WTC11 (cell line): ENCODE measurements at regions not wholly inside any gene's neighbourhood (a gene's known extent, or its start where the extent isn't known, plus 50 kb on each side); places are given as distances from the start of the nearest gene placed in this dataset.

ENCODE experiments used
- ATAC-seq: fragments of 200-7000 bp; cut with Tn5 transposase; 2 replicates; pipeline ENCODE4 v1.10.0; 2021; ENCODE audit warnings: mild to moderate bottlenecking, moderate library complexity
- CTCF ChIA-PET: fragments of 300-600 bp; sonication (Branson Sonifier 250); formaldehyde crosslinking; loops from one replicate; lab custom pipeline; 2021; ENCODE audit warnings: antibody characterized with exemption; lab: Charles Lee
- POLR2A ChIA-PET: fragments of 350-600 bp; sonication (Branson Sonifier 250); formaldehyde crosslinking; loops from one replicate; lab custom pipeline; 2021; ENCODE audit warnings: antibody characterized with exemption; lab: Charles Lee
- DNase-seq: peaks from one replicate; pipeline ENCODE4 v3.0.0; 2021; ENCODE audit warnings: low spot score
- H3K27ac Mint-ChIP-seq: 2 replicates; pipeline ENCODE4 v1.8.0; 2021; ENCODE audit warnings: mixed read lengths
- H3K27me3 Mint-ChIP-seq: 2 replicates; pipeline ENCODE4 v1.8.0; 2021; ENCODE audit warnings: low read depth, mild to moderate bottlenecking, moderate library complexity, mixed read lengths
- H3K36me3 Mint-ChIP-seq: 2 replicates; pipeline ENCODE4 v1.8.0; 2021; ENCODE audit warnings: mixed read lengths
- H3K4me1 Mint-ChIP-seq: 2 replicates; pipeline ENCODE4 v1.8.0; 2022; ENCODE audit warnings: mixed read lengths
- H3K4me3 Mint-ChIP-seq: 2 replicates; pipeline ENCODE4 v1.8.0; 2021; ENCODE audit warnings: mild to moderate bottlenecking, moderate library complexity, mixed read lengths
- H3K9me3 Mint-ChIP-seq: 2 replicates; pipeline ENCODE4 v1.8.0; 2021; ENCODE audit warnings: mixed read lengths
- CDX4 ChIP-seq: fragments of 250-450 bp; sonication (Bioruptor Pico); IDR thresholded peaks from 2 replicates; pipeline ENCODE4 v1.9.0; 2021; ENCODE audit warnings: moderate library complexity, mild to moderate bottlenecking, inconsistent platforms, borderline replicate concordance
- CREB1 ChIP-seq: sonication (generic); formaldehyde crosslinking; IDR thresholded peaks from 2 replicates; pipeline ENCODE4 v1.8.0; 2023; ENCODE audit warnings: mild to moderate bottlenecking, missing genetic modification reagents
- E2F5 ChIP-seq: sonication (generic); formaldehyde crosslinking; IDR thresholded peaks from 2 replicates; pipeline ENCODE4 v1.8.1; 2022; ENCODE audit warnings: mild to moderate bottlenecking, moderate library complexity, missing genetic modification reagents
- ELF4 ChIP-seq: sonication (generic); formaldehyde crosslinking; IDR thresholded peaks from 2 replicates; pipeline ENCODE4 v1.8.1; 2022; ENCODE audit warnings: low read depth, mild to moderate bottlenecking, moderate library complexity, missing genetic modification reagents
- ESRRA ChIP-seq: sonication (generic); formaldehyde crosslinking; IDR thresholded peaks from 2 replicates; pipeline ENCODE4 v1.8.1; 2022; ENCODE audit warnings: mild to moderate bottlenecking, missing genetic modification reagents, borderline replicate concordance
- FOXJ3 ChIP-seq: sonication (generic); formaldehyde crosslinking; IDR thresholded peaks from 2 replicates; pipeline ENCODE4 v1.9.0; 2021; ENCODE audit warnings: missing genetic modification reagents, mild to moderate bottlenecking, borderline replicate concordance
- FOXP1 ChIP-seq: sonication (generic); formaldehyde crosslinking; IDR thresholded peaks from 2 replicates; pipeline ENCODE4 v1.8.0; 2022; ENCODE audit warnings: missing genetic modification reagents, mild to moderate bottlenecking, moderate library complexity, borderline replicate concordance
- FOXP4 ChIP-seq: sonication (generic); formaldehyde crosslinking; IDR thresholded peaks from 2 replicates; pipeline ENCODE4 v1.8.0; 2022; ENCODE audit warnings: mild to moderate bottlenecking, missing genetic modification reagents
- GRHL2 ChIP-seq: fragments of 250-450 bp; sonication (Bioruptor Pico); IDR thresholded peaks from 2 replicates; pipeline ENCODE4 v1.8.0; 2022; ENCODE audit warnings: mild to moderate bottlenecking, moderate library complexity; ENCODE audit not compliant: insufficient replicate concordance, severe bottlenecking
- GTF2I ChIP-seq: fragments of 250-450 bp; sonication (Bioruptor Pico); conservative IDR thresholded peaks from 2 replicates; pipeline ENCODE4 v1.4.0; 2021; ENCODE audit warnings: mild to moderate bottlenecking
- IRF2 ChIP-seq: sonication (generic); formaldehyde crosslinking; IDR thresholded peaks from 2 replicates; pipeline ENCODE4 v1.8.0; 2022; ENCODE audit warnings: low read depth, missing genetic modification reagents, borderline replicate concordance
- NFE2L1 ChIP-seq: sonication (generic); formaldehyde crosslinking; IDR thresholded peaks from 2 replicates; pipeline ENCODE4 v1.8.1; 2023; ENCODE audit warnings: missing genetic modification reagents
- NR2C2 ChIP-seq: sonication (generic); formaldehyde crosslinking; IDR thresholded peaks from 2 replicates; pipeline ENCODE4 v1.8.0; 2022; ENCODE audit warnings: mild to moderate bottlenecking, missing genetic modification reagents
- RORB ChIP-seq: fragments of 250-450 bp; sonication (Bioruptor Pico); IDR thresholded peaks from 2 replicates; pipeline ENCODE4 v1.9.0; 2021; ENCODE audit warnings: mild to moderate bottlenecking
- SMAD3 ChIP-seq: sonication (generic); formaldehyde crosslinking; IDR thresholded peaks from 2 replicates; pipeline ENCODE4 v1.8.0; 2022; ENCODE audit warnings: missing genetic modification reagents, mild to moderate bottlenecking, borderline replicate concordance
- SMAD4 ChIP-seq: sonication (generic); formaldehyde crosslinking; IDR thresholded peaks from 2 replicates; pipeline ENCODE4 v1.8.0; 2022; ENCODE audit warnings: mild to moderate bottlenecking, missing genetic modification reagents
- SP1 ChIP-seq: sonication (generic); formaldehyde crosslinking; conservative IDR thresholded peaks from 2 replicates; pipeline ENCODE4 v1.8.1; 2022; ENCODE audit warnings: missing genetic modification reagents
- STAT6 ChIP-seq: sonication (generic); formaldehyde crosslinking; conservative IDR thresholded peaks from 2 replicates; pipeline ENCODE4 v1.8.1; 2023; ENCODE audit warnings: mild to moderate bottlenecking, low read depth, missing genetic modification reagents, moderate library complexity
- ZBTB21 ChIP-seq: sonication (generic); formaldehyde crosslinking; IDR thresholded peaks from 2 replicates; pipeline ENCODE4 v1.8.1; 2023; ENCODE audit warnings: mild to moderate bottlenecking, missing genetic modification reagents, borderline replicate concordance
- ZNF317 ChIP-seq: sonication (generic); formaldehyde crosslinking; IDR thresholded peaks from 2 replicates; pipeline ENCODE4 v1.8.1; 2023; ENCODE audit warnings: low read depth, mild to moderate bottlenecking, moderate library complexity, missing genetic modification reagents, borderline replicate concordance
- ZNF396 ChIP-seq: fragments of 250-450 bp; sonication (Bioruptor Pico); IDR thresholded peaks from 2 replicates; pipeline ENCODE4 v1.8.0; 2021; ENCODE audit warnings: mild to moderate bottlenecking, moderate library complexity, borderline replicate concordance
- ZNF416 ChIP-seq: fragments of 250-450 bp; sonication (Bioruptor Pico); IDR thresholded peaks from 2 replicates; pipeline ENCODE4 v1.9.0; 2021; ENCODE audit warnings: mild to moderate bottlenecking, inconsistent platforms
- ZSCAN18 ChIP-seq: fragments of 250-450 bp; sonication (Bioruptor Pico); IDR thresholded peaks from 2 replicates; pipeline ENCODE4 v2.1.2; 2022; ENCODE audit warnings: mild to moderate bottlenecking, moderate library complexity
- TF ChIP-seq, protein P1 (sequence below): sonication (generic); formaldehyde crosslinking; IDR thresholded peaks from 2 replicates; pipeline ENCODE4 v1.8.0; 2022; ENCODE audit warnings: mild to moderate bottlenecking, missing genetic modification reagents

GRCh38 chr7:68041554-68041953 is 1044.9 kb downstream of the TYW1 start:
- DNase-seq = no peak
- Mint-ChIP-seq H3K4me1 (no peaks in the 10 kb centered on the region), H3K4me3 (no peak overlapping the region), H3K27me3 (no peaks in the 10 kb centered on the region), H3K36me3 (no peaks in the 10 kb centered on the region), H3K27ac (no peak overlapping the region), H3K9me3 (no peaks in the 10 kb centered on the region)
- POLR2A ChIA-PET = no interaction called here
- TF ChIP-seq FOXP1 = no peak
- no peak for TF ChIP-seq GTF2I (CRISPR knock-in tag)
- no peak for TF ChIP-seq SP1
- no peak for TF ChIP-seq E2F5
- no peak for TF ChIP-seq CDX4
- TF ChIP-seq NR2C2 (CRISPR knock-in tag) = no peak
- no peak for TF ChIP-seq GRHL2
- TF ChIP-seq ESRRA = no peak
- TF ChIP-seq FOXJ3 = no peak
- TF ChIP-seq CREB1 (CRISPR knock-in tag) = no peak
- TF ChIP-seq SMAD4 (CRISPR knock-in tag) = no peak
- CTCF ChIA-PET = no interaction called here
- no peak for ATAC-seq

DNA sequence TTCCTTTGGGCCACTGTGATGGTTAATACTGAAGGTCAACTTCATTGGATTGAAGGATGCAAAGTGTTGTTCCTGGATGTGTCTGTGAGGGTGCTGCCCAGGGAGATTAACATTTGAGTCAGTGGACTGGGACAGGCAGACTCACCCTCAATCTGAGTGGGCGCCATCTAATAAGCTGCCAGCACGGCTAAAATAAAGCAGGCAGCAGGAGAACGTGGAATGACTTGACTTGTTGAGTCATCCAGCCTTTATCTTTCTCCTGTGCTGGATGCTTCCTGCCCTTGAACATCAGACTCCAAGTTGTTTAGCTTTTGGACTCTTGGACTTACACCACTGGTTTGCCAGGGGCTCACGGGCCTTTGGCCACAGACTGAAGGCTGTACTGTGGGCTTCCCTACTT is 1046.9 kb downstream of the TYW1 start:
- Mint-ChIP-seq H3K27ac (no peak overlapping the region), H3K27me3 (no peaks in the 10 kb centered on the region), H3K36me3 (no peaks in the 10 kb centered on the region), H3K9me3 (no peaks in the 10 kb centered on the region), H3K4me1 (no peaks in the 10 kb centered on the region), H3K4me3 (no peak overlapping the region)
- TF ChIP-seq, protein P1, sequence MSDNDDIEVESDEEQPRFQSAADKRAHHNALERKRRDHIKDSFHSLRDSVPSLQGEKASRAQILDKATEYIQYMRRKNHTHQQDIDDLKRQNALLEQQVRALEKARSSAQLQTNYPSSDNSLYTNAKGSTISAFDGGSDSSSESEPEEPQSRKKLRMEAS (CRISPR knock-in tag) = no peak
- TF ChIP-seq IRF2 (CRISPR knock-in tag) = no peak
- TF ChIP-seq ESRRA = no peak
- no peak for TF ChIP-seq RORB (CRISPR knock-in tag)
- TF ChIP-seq STAT6 (CRISPR knock-in tag) = no peak
- no peak for TF ChIP-seq FOXJ3
- no peak for TF ChIP-seq ZNF317 (CRISPR knock-in tag)
- no peak for TF ChIP-seq FOXP4 (CRISPR knock-in tag)
- TF ChIP-seq NFE2L1 (CRISPR knock-in tag) = no peak
- TF ChIP-seq ZBTB21 = no peak
- no peak for TF ChIP-seq ELF4 (CRISPR knock-in tag)
- TF ChIP-seq ZNF416 (CRISPR knock-in tag) = no peak
- no peak for TF ChIP-seq SMAD3 (CRISPR knock-in tag)
- no peak for TF ChIP-seq ZNF396 (CRISPR knock-in tag)
- TF ChIP-seq ZSCAN18 (CRISPR knock-in tag) = no peak
- TF ChIP-seq SMAD4 (CRISPR knock-in tag) = no peak
- DNase-seq (no peak), ATAC-seq (no peak)
- CTCF ChIA-PET = no interaction called here
- POLR2A ChIA-PET = no interaction called here
